Skeletal muscle tissue (tissue), 3 donors: ENCODE measurements at regions not wholly inside any gene's neighbourhood (a gene's known extent, or its start where the extent isn't known, plus 50 kb on each side); places are given as distances from the start of the nearest gene placed in this dataset.

Experiments
- H3K27ac ChIP-seq: one replicate; pipeline ENCODE4 v1.7.0; 2013; ENCODE audit warnings: mild to moderate bottlenecking, low read depth, low read length, inconsistent platforms
- H3K27me3 ChIP-seq, 3 donors: one replicate each; pipeline ENCODE4 v1.7.0; 2013; ENCODE audit warnings: low read length in 3 of 3; ENCODE audit not compliant: control insufficient read depth in 3 of 3, insufficient read depth in 3 of 3
- H3K36me3 ChIP-seq, 3 donors: one replicate each; pipeline ENCODE4 v1.7.0; 2013; ENCODE audit warnings: low read length in 3 of 3; ENCODE audit not compliant: control insufficient read depth in 3 of 3, insufficient read depth in 3 of 3
- H3K4me1 ChIP-seq, 3 donors: one replicate each; pipeline ENCODE4 v1.7.0; 2013; ENCODE audit warnings: low read length in 3 of 3, mild to moderate bottlenecking in 3 of 3; ENCODE audit not compliant: control insufficient read depth in 3 of 3, insufficient read depth in 3 of 3
- H3K4me3 ChIP-seq, 3 donors: one replicate each; pipeline ENCODE4 v1.7.0; 2013; ENCODE audit warnings: low read length in 3 of 3
- H3K9ac ChIP-seq, 3 donors: one replicate each; pipeline ENCODE4 v1.7.0; 2013; ENCODE audit warnings: low read length in 3 of 3, mild to moderate bottlenecking in 3 of 3, moderate library complexity in 2 of 3, low read depth in 1 of 3
- H3K9me3 ChIP-seq, 3 donors: one replicate each; pipeline ENCODE4 v1.7.0; 2013; ENCODE audit warnings: low read length in 3 of 3; ENCODE audit not compliant: control insufficient read depth in 3 of 3
- donor health status: Osteomylitis.

DNA sequence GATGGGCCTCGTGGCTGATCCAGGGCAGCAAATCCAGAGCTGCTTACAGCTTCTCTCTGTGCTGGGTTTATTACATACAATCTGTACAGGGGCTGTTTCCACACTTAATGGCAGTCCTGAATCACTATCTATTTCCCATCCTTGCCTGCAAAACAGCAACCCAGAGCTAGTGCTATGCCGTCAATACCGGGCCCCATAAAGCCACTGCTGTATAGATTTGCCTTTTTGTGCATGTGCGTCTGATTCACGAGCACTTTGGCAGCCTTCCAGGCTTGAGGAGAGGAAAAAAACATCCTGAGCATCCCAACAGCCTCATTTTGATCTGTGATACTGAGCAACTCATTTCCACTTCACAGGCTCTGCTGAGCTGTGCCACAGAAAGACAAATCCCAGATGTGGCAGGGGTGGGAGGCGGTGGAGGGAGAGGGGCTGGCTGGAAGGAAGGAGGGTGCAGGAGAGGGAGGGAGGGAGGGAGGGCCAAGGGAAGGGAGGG, 65.2 kb upstream of the TARBP1 start:
- Histone ChIP-seq H3K27me3 (no peaks in the 10 kb centered on the region), H3K27ac (peak overlapping the region; percentile 85), H3K4me3 (peak overlapping the region in 1 of 3 donors; percentile 7), H3K36me3 (no peaks in the 10 kb centered on the region), H3K9me3 (no peaks in the 10 kb centered on the region), H3K4me1 (peaks cover 64 to 73% (median 70%) of the 10 kb centered on the region in 3 donors), H3K9ac (peak overlapping the region; percentile 5 to 71 (median 71))

- Histone ChIP-seq H3K36me3 (no peaks in the 10 kb centered on the region), H3K9ac (peak overlapping the region; percentile 5 to 71 (median 71)), H3K4me1 (peaks cover 70 to 78% (median 76%) of the 10 kb centered on the region in 3 donors), H3K27ac (peak overlapping the region; percentile 85), H3K9me3 (no peaks in the 10 kb centered on the region), H3K27me3 (no peaks in the 10 kb centered on the region), H3K4me3 (peak overlapping the region in 1 of 3 donors; percentile 36)
These were observed 64.6 kb upstream of the TARBP1 start for GRCh38 chr1:234543442-234544086.

- peaks cover 82 to 90% (median 88%) of the 10 kb centered on the region in 3 donors for H3K4me1 ChIP-seq
- H3K9me3 ChIP-seq = no peaks in the 10 kb centered on the region
- H3K27ac ChIP-seq = peak overlapping the region; percentile 85
- H3K9ac ChIP-seq = peak overlapping the region; percentile 34 to 71 (median 71)
- peak overlapping the region in 2 of 3 donors; percentile 23 to 54 for H3K4me3 ChIP-seq
- no peaks in the 10 kb centered on the region for H3K27me3 ChIP-seq
- H3K36me3 ChIP-seq = no peaks in the 10 kb centered on the region
These were observed 63.4 kb upstream of the TARBP1 start for GRCh38 chr1:234542211-234542850.

GRCh38 chr1:234541286-234541975, 62.5 kb upstream of the TARBP1 start:
- peaks cover 91 to 99% (median 97%) of the 10 kb centered on the region in 3 donors for H3K4me1 ChIP-seq
- peak overlapping the region in 2 of 3 donors; percentile 19 to 34 for H3K9ac ChIP-seq
- H3K4me3 ChIP-seq = no peak overlapping the region
- H3K36me3 ChIP-seq = no peaks in the 10 kb centered on the region
- H3K9me3 ChIP-seq = no peaks in the 10 kb centered on the region
- peak overlapping the region; percentile 85 for H3K27ac ChIP-seq
- no peaks in the 10 kb centered on the region for H3K27me3 ChIP-seq

- H3K36me3 ChIP-seq = no peaks in the 10 kb centered on the region
- peak overlapping the region in 1 of 3 donors; percentile 45 for H3K4me3 ChIP-seq
- H3K27ac ChIP-seq = peak overlapping the region; percentile 98
- no peaks in the 10 kb centered on the region for H3K9me3 ChIP-seq
- H3K27me3 ChIP-seq = no peaks in the 10 kb centered on the region
- H3K9ac ChIP-seq = peak overlapping the region; percentile 40 to 73 (median 47)
- H3K4me1 ChIP-seq = peaks cover 96 to 100% (median 100%) of the 10 kb centered on the region in 3 donors
These were observed 61.4 kb upstream of the TARBP1 start for GRCh38 chr1:234540404-234540762.

DNA sequence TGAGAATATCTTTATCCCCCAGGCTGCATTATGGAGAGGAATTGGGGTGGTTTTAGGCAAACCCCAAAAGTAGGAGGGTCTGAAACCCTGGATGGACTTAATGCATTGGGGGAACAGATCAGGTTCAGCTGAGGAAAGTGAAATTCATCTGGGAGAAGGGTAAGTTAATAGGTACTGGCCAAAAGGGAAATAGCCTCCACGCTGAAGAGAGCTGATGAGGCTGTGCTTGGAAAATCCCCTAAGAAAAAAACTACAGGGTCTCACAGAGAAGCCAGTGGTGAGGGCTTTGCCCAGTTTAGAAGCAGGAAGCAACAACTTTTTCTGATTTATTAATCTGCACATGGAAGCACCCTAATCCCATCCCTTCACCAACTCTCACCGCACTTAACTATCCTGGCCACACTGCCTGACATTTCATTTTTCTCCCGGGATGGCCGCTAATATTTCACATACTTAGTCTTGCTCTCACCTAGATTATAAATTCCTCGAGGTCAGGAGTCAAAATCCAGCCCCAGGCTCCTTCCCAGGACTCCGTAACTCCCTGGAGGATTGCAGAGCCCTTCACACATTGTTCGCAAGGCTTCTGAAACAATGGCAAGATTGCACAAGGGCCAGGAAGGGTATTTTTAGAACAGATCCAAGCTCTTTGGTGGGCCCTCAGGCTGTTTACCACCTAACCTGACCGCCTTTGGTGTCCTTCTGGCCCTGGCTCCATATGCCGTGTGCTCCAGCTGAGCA, 60.9 kb upstream of the TARBP1 start:
- Histone ChIP-seq H3K4me3 (peak overlapping the region in 1 of 3 donors; percentile 45), H3K4me1 (peaks cover 96 to 100% (median 100%) of the 10 kb centered on the region in 3 donors), H3K27ac (peak overlapping the region; percentile 98), H3K36me3 (no peaks in the 10 kb centered on the region), H3K9me3 (no peaks in the 10 kb centered on the region), H3K27me3 (no peaks in the 10 kb centered on the region), H3K9ac (peak overlapping the region; percentile 36 to 77 (median 73))

- Histone ChIP-seq H3K27ac (peak overlapping the region; percentile 98), H3K9me3 (no peaks in the 10 kb centered on the region), H3K9ac (peak overlapping the region; percentile 66 to 77 (median 73)), H3K36me3 (no peaks in the 10 kb centered on the region), H3K27me3 (no peaks in the 10 kb centered on the region), H3K4me3 (peak overlapping the region in 1 of 3 donors; percentile 15), H3K4me1 (peaks cover 99 to 100% (median 100%) of the 10 kb centered on the region in 3 donors)
These were observed 60.1 kb upstream of the TARBP1 start for GRCh38 chr1:234538930-234539649.

DNA sequence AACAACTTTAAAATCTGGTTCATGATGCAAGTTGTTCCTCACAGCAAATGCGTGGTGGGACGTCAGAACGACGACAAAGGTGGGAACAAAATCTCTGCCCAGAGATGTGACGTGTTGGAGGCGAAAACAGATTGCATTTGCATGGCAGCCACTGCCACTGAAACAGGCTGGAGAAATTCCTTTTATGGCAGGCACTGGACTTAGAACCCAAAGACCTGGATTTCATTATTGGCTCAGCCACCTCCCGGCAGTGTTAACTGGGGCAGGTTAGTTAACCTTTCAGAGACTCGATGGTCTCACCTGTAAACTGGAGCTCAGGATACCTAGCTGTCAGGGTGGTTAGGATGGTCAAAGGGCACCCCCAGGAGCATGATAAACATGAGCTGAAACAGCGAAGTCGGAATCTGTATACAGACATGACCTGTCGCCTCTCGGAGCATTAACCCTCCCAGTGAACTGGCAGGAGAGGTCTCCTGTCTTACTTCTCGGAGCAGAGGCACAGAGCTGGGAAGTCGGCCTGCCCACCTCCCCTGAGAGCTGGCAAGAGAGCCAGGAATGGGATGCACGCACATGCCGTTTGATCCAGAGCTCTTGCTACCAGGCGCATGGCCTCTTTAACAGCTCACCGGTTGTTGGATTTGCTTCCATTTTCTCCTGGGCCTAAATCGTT, 59.2 kb upstream of the TARBP1 start:
- peak overlapping the region; percentile 15 to 37 (median 17) for H3K4me3 ChIP-seq
- H3K9me3 ChIP-seq = no peaks in the 10 kb centered on the region
- peaks cover 99 to 100% (median 100%) of the 10 kb centered on the region in 3 donors for H3K4me1 ChIP-seq
- peak overlapping the region; percentile 98 for H3K27ac ChIP-seq
- peak overlapping the region; percentile 66 to 77 (median 73) for H3K9ac ChIP-seq
- H3K36me3 ChIP-seq = no peaks in the 10 kb centered on the region
- H3K27me3 ChIP-seq = no peaks in the 10 kb centered on the region
